Tibial nerve (tissue), 4 donors: ENCODE measurements at regions not wholly inside any gene's neighbourhood (a gene's known extent, or its start where the extent isn't known, plus 50 kb on each side); places are given as distances from the start of the nearest gene placed in this dataset.

Source experiments
- DNase-seq, 2 donors: peaks; one replicate each; pipeline ENCODE4 v3.0.0-alpha.2; 2019; ENCODE audit warnings: low spot score in 2 of 2
- H3K27ac ChIP-seq, 4 donors: fragments of 200-600 bp; sonication (generic) in 3 of 4; one replicate each; pipeline ENCODE4 v1.5.1; 2017 to 2019; ENCODE audit warnings: mild to moderate bottlenecking in 1 of 4
- H3K27me3 ChIP-seq, 2 donors: fragments of 200-600 bp; sonication (generic) in 1 of 2; one replicate each; pipeline versions ENCODE4 v1.5.1 to v1.6.0; 2017 to 2019
- H3K36me3 ChIP-seq, 3 donors: fragments of 200-600 bp; sonication (generic); one replicate each; pipeline ENCODE4 v1.5.1; 2018 to 2019
- H3K4me1 ChIP-seq, 4 donors: fragments of 200-600 bp; sonication (generic) in 3 of 4; one replicate each; pipeline ENCODE4 v1.5.1; 2017 to 2019
- H3K4me3 ChIP-seq, 4 donors: fragments of 200-600 bp; sonication (generic) in 3 of 4; one replicate each; pipeline ENCODE4 v1.5.1; 2017 to 2019; ENCODE audit warnings: mild to moderate bottlenecking in 1 of 4, moderate library complexity in 1 of 4
- H3K9me3 ChIP-seq, 4 donors: fragments of 200-600 bp; sonication (generic) in 3 of 4; one replicate each; pipeline ENCODE4 v1.5.1; 2017 to 2019
- CTCF ChIP-seq, 5 experiments: fragments of 200-600 bp in 3 of 5; fragments of 450-650 bp in 2 of 5; sonication (generic) in 3 of 5; IDR thresholded peaks; one replicate each; pipeline ENCODE4 v1.5.1; 2016 to 2019; ENCODE audit warnings: antibody characterized with exemption in 5 of 5, mild to moderate bottlenecking in 3 of 5, moderate library complexity in 2 of 5
- EP300 ChIP-seq, 2 donors: sonication (generic); formaldehyde crosslinking; IDR thresholded peaks; one replicate each; pipeline ENCODE4 v1.6.1; 2017; ENCODE audit warnings: antibody characterized with exemption in 2 of 2, mild to moderate bottlenecking in 1 of 2
- POLR2A ChIP-seq, 2 donors: fragments of 450-650 bp; IDR thresholded peaks; one replicate each; pipeline ENCODE4 v1.6.1; 2017; ENCODE audit warnings: antibody characterized with exemption in 2 of 2, mild to moderate bottlenecking in 2 of 2, moderate library complexity in 2 of 2
- WGBS, 2 donors: methylation state at CpG; one replicate each; pipeline ENCODE4 v1.1.5; 2018; 5-methylcytosine and 5-hydroxymethylcytosine counted together

GRCh38 chr6:98358173-98358572 is 476.2 kb upstream of the POU3F2 start:
- Histone ChIP-seq H3K9me3 (no peaks in the 10 kb centered on the region), H3K27ac (no peak overlapping the region), H3K27me3 (no peaks in the 10 kb centered on the region), H3K36me3 (no peaks in the 10 kb centered on the region), H3K4me3 (no peak overlapping the region), H3K4me1 (no peaks in the 10 kb centered on the region)
- DNase-seq: no peak
- 66 to 68% methylated on average over 3 of the region's 3 CpGs for WGBS, 2 donors
- TF ChIP-seq EP300 (IDR thresholded peaks at IDR 0.05): no peak
- no peak for TF ChIP-seq POLR2A (IDR thresholded peaks at IDR 0.05)
- no peak for TF ChIP-seq CTCF (IDR thresholded peaks at IDR 0.05)

GRCh38 chr6:98366371-98366770 is 468.0 kb upstream of the POU3F2 start:
- TF ChIP-seq EP300 (IDR thresholded peaks at IDR 0.05): no peak
- no peak for TF ChIP-seq CTCF (IDR thresholded peaks at IDR 0.05)
- TF ChIP-seq POLR2A (IDR thresholded peaks at IDR 0.05): no peak
- no peaks in the 10 kb centered on the region for H3K4me1 ChIP-seq
- no peak overlapping the region for H3K27ac ChIP-seq
- no peaks in the 10 kb centered on the region for H3K9me3 ChIP-seq
- no peak overlapping the region for H3K4me3 ChIP-seq
- WGBS, 2 donors: 64 to 66% methylated on average over 6 of the region's 6 CpGs
- no peak for DNase-seq
- H3K36me3 ChIP-seq: no peaks in the 10 kb centered on the region
- no peaks in the 10 kb centered on the region for H3K27me3 ChIP-seq

DNA sequence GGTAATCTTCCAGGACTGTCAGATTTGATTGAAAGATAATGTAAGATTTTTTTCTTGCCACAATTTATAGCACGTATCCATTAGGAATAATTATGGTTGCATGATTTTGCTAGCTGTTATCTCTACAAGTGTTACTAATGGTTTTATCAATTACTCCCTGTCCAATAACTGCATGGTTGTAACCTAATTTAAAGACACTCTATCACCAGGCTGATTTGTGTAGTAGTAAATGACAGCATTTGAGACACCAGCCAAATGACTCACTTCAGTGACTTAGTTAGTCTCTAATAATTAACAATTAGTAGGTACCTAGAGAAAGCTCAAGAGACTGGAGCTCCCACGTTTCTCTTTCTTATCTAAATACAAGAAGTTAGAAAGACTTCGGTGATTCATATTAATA is 453.8 kb upstream of the POU3F2 start:
- 75 to 81% methylated on average over 3 of the region's 3 CpGs for WGBS, 2 donors

GRCh38 chr6:98382246-98382645 is 452.1 kb upstream of the POU3F2 start:
- DNase-seq: no peak
- H3K27ac ChIP-seq: no peak overlapping the region
- peaks cover 0 to 3% (median 0%) of the 10 kb centered on the region in 4 donors for H3K4me1 ChIP-seq
- H3K27me3 ChIP-seq: no peaks in the 10 kb centered on the region
- no peaks in the 10 kb centered on the region for H3K9me3 ChIP-seq
- TF ChIP-seq EP300 (IDR thresholded peaks at IDR 0.05): no peak
- TF ChIP-seq CTCF (IDR thresholded peaks at IDR 0.05): no peak
- TF ChIP-seq POLR2A (IDR thresholded peaks at IDR 0.05): no peak
- H3K4me3 ChIP-seq: no peak overlapping the region
- no peaks in the 10 kb centered on the region for H3K36me3 ChIP-seq
- WGBS, 2 donors: 47 to 49% methylated on average over 3 of the region's 3 CpGs

More for the DNA sequence above, 453.8 kb upstream of the POU3F2 start:
- no peaks in the 10 kb centered on the region for H3K27me3 ChIP-seq
- no peaks in the 10 kb centered on the region for H3K36me3 ChIP-seq
- no peak overlapping the region for H3K27ac ChIP-seq
- no peak for DNase-seq
- no peak for TF ChIP-seq POLR2A (IDR thresholded peaks at IDR 0.05)
- no peak for TF ChIP-seq CTCF (IDR thresholded peaks at IDR 0.05)
- no peak for TF ChIP-seq EP300 (IDR thresholded peaks at IDR 0.05)
- peaks cover 0 to 3% (median 0%) of the 10 kb centered on the region in 4 donors for H3K4me1 ChIP-seq
- no peak overlapping the region for H3K4me3 ChIP-seq
- H3K9me3 ChIP-seq: no peaks in the 10 kb centered on the region

DNA sequence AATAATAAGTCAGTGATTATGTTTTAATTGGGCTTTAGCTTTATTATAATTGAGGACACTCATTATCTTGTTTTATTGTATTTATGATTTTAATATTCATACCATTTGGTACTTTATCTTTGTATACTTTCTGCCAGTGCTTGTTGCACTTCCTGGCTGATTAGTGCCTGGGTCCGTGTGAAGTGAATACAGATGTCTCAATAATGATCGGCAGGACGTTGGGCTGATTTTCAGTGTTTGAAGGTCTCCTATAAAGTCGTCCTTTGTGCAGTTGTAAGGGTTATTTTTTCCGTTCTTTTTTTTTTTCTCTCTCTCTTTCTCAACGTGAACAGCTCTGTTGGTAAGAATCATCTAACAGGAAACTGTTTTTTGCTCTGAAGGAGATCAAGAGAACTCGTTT is 450.0 kb upstream of the POU3F2 start:
- H3K27me3 ChIP-seq: no peaks in the 10 kb centered on the region
- WGBS, 2 donors: 12 to 17% methylated on average over 7 of the region's 7 CpGs
- no peak for TF ChIP-seq EP300 (IDR thresholded peaks at IDR 0.05)
- no peak for TF ChIP-seq POLR2A (IDR thresholded peaks at IDR 0.05)
- TF ChIP-seq CTCF (IDR thresholded peaks at IDR 0.05): no peak
- H3K36me3 ChIP-seq: no peaks in the 10 kb centered on the region
- peaks cover 0 to 5% (median 0%) of the 10 kb centered on the region in 4 donors for H3K9me3 ChIP-seq
- no peak overlapping the region for H3K4me3 ChIP-seq
- peaks cover 0 to 3% (median 0%) of the 10 kb centered on the region in 4 donors for H3K4me1 ChIP-seq
- H3K27ac ChIP-seq: no peak overlapping the region
- no peak for DNase-seq
